T-helper 2 cell treated with Interferon-gamma antibody and Interleukin-4, amounts not matched to agents 5 μg/mL and 100 μg/mL, for 36 hours (primary cell): ENCODE measurements at regions not wholly inside any gene's neighbourhood (a gene's known extent, or its start where the extent isn't known, plus 50 kb on each side); places are given as distances from the start of the nearest gene placed in this dataset.

Experiments used
- DNase-seq: peaks from one replicate; pipeline ENCODE4 v3.0.0; 2021; ENCODE audit warnings: low spot score
- H3K27ac Mint-ChIP-seq: one replicate; pipeline ENCODE4 v1.8.0; 2021; ENCODE audit warnings: mild to moderate bottlenecking, mixed read lengths
- H3K27me3 Mint-ChIP-seq: one replicate; pipeline ENCODE4 v1.8.0; 2021; ENCODE audit warnings: low read depth, mixed read lengths
- H3K36me3 Mint-ChIP-seq: one replicate; pipeline ENCODE4 v1.8.0; 2021; ENCODE audit warnings: low read depth, mixed read lengths
- H3K4me1 Mint-ChIP-seq: one replicate; pipeline ENCODE4 v1.8.0; 2021; ENCODE audit warnings: low read depth, mixed read lengths
- H3K4me3 Mint-ChIP-seq: one replicate; pipeline ENCODE4 v1.8.0; 2022; ENCODE audit warnings: mild to moderate bottlenecking, moderate library complexity, mixed read lengths
- H3K9me3 Mint-ChIP-seq: one replicate; pipeline ENCODE4 v1.8.0; 2021; ENCODE audit warnings: mixed read lengths

GRCh38 chr11:69348414-69349235 lies 54.7 kb downstream of the MYEOV start:
- no peak for DNase-seq
- Mint-ChIP-seq H3K27ac (no peak overlapping the region), H3K27me3 (peaks cover 4% of the 10 kb centered on the region), H3K4me3 (no peak overlapping the region), H3K36me3 (no peaks in the 10 kb centered on the region), H3K9me3 (peaks cover 8% of the 10 kb centered on the region), H3K4me1 (peaks cover 2% of the 10 kb centered on the region)

GRCh38 chr11:69350040-69350439 lies 56.1 kb downstream of the MYEOV start:
- Mint-ChIP-seq H3K36me3 (no peaks in the 10 kb centered on the region), H3K27me3 (peaks cover 3% of the 10 kb centered on the region), H3K9me3 (peaks cover 8% of the 10 kb centered on the region), H3K4me3 (no peak overlapping the region), H3K27ac (no peak overlapping the region), H3K4me1 (peaks cover 2% of the 10 kb centered on the region)
- no peak for DNase-seq

- peaks cover 8% of the 10 kb centered on the region for H3K9me3 Mint-ChIP-seq
- no peak for DNase-seq
Measured at GRCh38 chr11:69350596-69350995, 56.6 kb downstream of the MYEOV start.

GRCh38 chr11:69351460-69351859 lies 57.5 kb downstream of the MYEOV start:
- Mint-ChIP-seq H3K4me1 (peaks cover 2% of the 10 kb centered on the region), H3K27me3 (peaks cover 3% of the 10 kb centered on the region), H3K36me3 (no peaks in the 10 kb centered on the region), H3K4me3 (no peak overlapping the region), H3K9me3 (peaks cover 8% of the 10 kb centered on the region), H3K27ac (no peak overlapping the region)
- no peak for DNase-seq

More at GRCh38 chr11:69350596-69350995, 56.6 kb downstream of the MYEOV start:
- Mint-ChIP-seq H3K4me3 (no peak overlapping the region), H3K27me3 (peaks cover 3% of the 10 kb centered on the region), H3K36me3 (no peaks in the 10 kb centered on the region), H3K4me1 (peaks cover 2% of the 10 kb centered on the region), H3K27ac (no peak overlapping the region)

GRCh38 chr11:69352166-69352565 lies 58.2 kb downstream of the MYEOV start:
- H3K27ac Mint-ChIP-seq: no peak overlapping the region
- H3K4me3 Mint-ChIP-seq: no peak overlapping the region
- peaks cover 2% of the 10 kb centered on the region for H3K4me1 Mint-ChIP-seq
- H3K36me3 Mint-ChIP-seq: no peaks in the 10 kb centered on the region
- DNase-seq: no peak
- H3K9me3 Mint-ChIP-seq: peaks cover 8% of the 10 kb centered on the region
- peaks cover 3% of the 10 kb centered on the region for H3K27me3 Mint-ChIP-seq

DNA sequence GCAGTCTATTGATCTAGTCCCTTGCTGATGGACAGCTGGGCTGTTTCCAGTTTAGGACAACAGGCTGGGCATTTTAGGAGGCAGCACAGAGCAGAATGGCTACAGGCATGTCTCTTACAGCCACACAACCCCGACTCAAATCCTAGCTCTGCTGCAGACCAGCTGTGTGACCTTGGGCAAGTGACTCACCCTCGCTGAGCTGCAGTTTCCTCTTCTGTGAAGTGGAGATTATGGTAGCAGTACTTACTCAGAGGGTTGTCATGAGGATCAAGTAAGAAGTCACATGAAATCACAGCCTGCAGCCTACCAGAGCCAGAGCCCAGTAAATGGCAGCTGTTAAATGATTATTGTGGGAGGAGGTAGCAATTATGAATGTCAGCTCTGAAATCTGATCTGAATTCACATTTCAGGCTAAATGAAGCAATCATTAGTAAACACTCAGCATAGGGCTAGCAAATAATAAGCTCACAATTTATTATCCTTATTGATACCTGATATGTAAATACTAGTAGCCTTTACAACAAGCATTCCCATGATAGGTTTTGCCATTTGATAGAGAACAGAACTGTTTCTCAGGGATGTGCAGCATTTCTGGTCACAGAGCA lies 58.9 kb downstream of the MYEOV start:
- peak; percentile 29 for DNase-seq
- H3K9me3 Mint-ChIP-seq: peaks cover 8% of the 10 kb centered on the region
- peaks cover 3% of the 10 kb centered on the region for H3K27me3 Mint-ChIP-seq
- no peak overlapping the region for H3K4me3 Mint-ChIP-seq
- peaks cover 2% of the 10 kb centered on the region for H3K4me1 Mint-ChIP-seq
- no peak overlapping the region for H3K27ac Mint-ChIP-seq
- no peaks in the 10 kb centered on the region for H3K36me3 Mint-ChIP-seq

DNA sequence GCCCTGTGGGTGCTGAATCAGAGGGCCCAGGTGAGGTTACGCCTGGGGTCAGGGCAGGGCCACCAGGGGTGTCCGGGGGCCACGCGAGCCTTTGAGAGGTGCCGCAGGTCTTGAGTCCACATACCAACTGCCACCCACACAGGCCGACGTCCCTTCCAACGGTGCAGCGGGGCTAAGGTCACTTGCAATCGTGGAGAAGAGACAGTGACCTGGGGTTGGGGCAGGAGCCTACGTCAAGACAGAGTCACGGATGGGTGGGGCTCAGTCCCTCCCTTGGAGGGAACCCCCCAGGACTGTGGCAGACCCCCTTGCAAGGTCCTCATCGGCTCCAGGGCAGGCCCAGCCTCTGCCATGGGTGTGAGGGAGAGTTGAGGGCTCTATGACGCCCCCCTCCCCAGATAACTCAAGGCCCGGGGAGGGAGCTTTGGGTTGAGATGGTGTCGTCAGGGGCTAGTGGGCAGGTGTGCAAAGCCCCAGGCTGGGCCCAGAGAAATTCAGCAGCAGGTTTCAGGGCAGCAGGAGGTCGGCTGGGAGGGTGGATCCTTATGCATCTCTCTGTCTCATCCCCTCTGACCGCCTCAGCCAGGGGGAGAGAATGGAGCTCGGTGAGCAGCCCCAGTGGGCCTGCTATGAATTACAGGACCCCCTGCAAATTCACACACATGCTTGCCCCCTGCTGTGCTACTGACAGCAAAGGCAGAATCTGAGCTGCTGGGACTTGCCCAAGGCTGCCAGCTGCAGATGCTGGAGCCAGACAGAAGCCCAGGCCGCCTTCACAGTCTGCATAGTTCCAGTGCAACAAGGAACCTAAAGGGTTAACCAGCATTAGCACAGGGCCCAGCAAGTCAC lies 60.0 kb downstream of the MYEOV start:
- Mint-ChIP-seq H3K36me3 (no peaks in the 10 kb centered on the region), H3K27ac (no peak overlapping the region)

DNA sequence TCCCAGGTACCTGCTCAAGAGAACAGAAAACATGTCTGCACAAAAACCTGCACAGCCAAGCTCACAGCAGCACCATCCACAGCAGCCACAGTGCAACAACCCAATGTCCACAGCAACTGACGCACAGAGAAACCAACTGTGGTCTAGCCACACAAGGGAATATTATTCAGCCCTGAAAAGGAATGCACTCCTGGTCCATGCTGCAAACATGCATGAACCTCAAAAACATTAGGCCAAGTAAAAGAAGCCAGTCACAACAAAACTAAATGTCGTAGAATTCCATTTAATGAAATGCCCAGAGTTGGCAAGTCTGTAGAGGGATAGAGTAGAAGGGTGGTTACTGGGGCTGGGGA lies 60.6 kb downstream of the MYEOV start:
- peaks cover 2% of the 10 kb centered on the region for H3K27me3 Mint-ChIP-seq
- peaks cover 2% of the 10 kb centered on the region for H3K4me1 Mint-ChIP-seq
- H3K9me3 Mint-ChIP-seq: peaks cover 3% of the 10 kb centered on the region
- H3K27ac Mint-ChIP-seq: no peak overlapping the region
- H3K36me3 Mint-ChIP-seq: no peaks in the 10 kb centered on the region
- no peak for DNase-seq
- no peak overlapping the region for H3K4me3 Mint-ChIP-seq

More for the DNA sequence above, 60.0 kb downstream of the MYEOV start:
- Mint-ChIP-seq H3K9me3 (peaks cover 4% of the 10 kb centered on the region), H3K4me3 (no peak overlapping the region), H3K4me1 (peaks cover 2% of the 10 kb centered on the region), H3K27me3 (peaks cover 3% of the 10 kb centered on the region)
- DNase-seq: peak; percentile 1

- peaks cover 4% of the 10 kb centered on the region for H3K9me3 Mint-ChIP-seq
- H3K27me3 Mint-ChIP-seq: no peaks in the 10 kb centered on the region
- no peaks in the 10 kb centered on the region for H3K36me3 Mint-ChIP-seq
- H3K4me3 Mint-ChIP-seq: no peak overlapping the region
- no peak overlapping the region for H3K27ac Mint-ChIP-seq
- DNase-seq: no peak
- peaks cover 2% of the 10 kb centered on the region for H3K4me1 Mint-ChIP-seq
Measured at GRCh38 chr11:69355346-69355940, 61.5 kb downstream of the MYEOV start.

- Mint-ChIP-seq H3K9me3 (peaks cover 4% of the 10 kb centered on the region), H3K36me3 (no peaks in the 10 kb centered on the region), H3K27me3 (no peaks in the 10 kb centered on the region), H3K4me3 (no peak overlapping the region), H3K4me1 (peaks cover 2% of the 10 kb centered on the region), H3K27ac (no peak overlapping the region)
- no peak for DNase-seq
Measured at GRCh38 chr11:69355959-69356702, 62.2 kb downstream of the MYEOV start.

DNA sequence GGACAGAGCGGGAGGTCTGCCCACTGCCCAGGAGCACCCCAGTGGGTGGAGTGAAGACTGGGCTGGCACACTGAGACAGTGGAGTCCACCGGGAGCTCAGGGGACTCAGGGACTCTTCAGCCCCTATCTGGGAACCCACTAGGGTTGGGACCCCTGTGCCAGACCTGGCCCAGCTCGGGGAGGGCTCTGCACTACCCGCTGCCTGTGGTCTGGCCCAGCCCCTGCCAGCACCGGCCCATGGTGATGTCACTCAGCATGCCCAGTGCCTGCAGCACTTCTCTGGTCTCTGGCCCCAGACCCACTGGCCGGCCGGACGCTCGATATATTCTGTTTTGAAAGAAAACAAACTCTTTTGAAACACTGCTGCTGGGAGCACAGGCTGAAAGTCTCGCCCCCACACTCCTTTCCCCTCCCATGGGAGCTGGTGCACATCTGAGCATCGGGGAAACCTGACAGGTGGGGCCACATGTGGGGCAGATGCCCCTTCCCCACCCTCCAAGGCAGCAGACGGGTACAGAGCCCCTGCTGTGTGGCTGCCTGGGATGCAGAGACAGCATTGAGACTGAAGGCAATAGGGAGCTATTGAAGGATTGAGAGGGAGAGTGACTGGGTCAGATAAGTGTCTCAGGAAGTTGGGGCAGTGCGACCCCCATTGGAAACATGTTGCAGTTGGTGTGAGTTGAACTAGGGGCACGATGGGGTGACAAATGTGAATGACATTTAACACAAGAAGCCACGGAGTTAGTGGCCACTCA lies 62.9 kb downstream of the MYEOV start:
- Mint-ChIP-seq H3K4me3 (no peak overlapping the region), H3K9me3 (peaks cover 4% of the 10 kb centered on the region), H3K36me3 (no peaks in the 10 kb centered on the region), H3K27me3 (peaks cover 2% of the 10 kb centered on the region), H3K4me1 (peaks cover 2% of the 10 kb centered on the region), H3K27ac (no peak overlapping the region)
- no peak for DNase-seq

DNA sequence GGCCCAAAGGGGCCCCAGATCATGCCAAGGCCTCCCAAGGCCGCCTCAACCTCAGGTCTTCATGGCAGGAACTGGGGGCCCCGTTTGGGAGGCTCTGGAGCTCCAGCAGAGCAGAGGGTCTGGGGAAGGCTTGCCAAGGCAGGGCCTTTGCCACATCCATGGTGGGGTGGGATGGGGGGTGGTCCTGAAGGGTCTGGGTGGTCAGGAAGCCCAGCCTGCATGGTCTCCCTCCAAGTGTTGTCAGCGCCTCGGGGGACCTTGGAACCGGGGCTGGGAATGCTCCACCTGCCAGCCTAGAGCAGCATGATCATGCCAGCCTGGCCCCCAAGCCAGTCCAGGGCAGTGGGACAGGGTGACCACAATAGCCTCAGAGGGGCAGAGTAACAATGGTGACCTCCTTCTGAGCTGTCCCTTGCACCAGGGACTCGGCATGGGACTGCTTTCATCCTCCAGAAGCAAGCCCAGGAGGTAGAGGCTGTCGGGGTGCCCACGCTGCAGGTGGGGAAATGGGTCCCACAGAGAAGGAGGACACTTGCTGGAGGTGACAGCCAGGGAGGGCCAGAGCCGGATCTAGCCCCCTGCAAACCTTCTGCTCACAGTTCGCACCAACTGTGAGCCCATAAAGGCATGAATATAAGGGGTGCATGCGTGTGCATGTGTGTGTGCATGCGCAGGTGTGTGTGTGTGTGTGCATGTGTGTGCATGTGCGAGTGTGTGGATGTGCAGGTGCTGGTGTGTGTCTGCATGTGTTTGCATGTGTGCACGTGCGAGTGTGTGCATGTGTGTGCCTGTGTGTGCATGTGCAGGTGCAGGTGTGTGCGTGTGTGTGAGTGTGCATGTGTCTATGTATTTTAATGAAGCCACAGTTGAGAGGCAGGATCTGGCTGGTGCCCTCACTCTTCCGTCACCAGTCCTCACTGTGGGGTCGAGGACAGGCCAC lies 63.8 kb downstream of the MYEOV start:
- DNase-seq: no peak
- Mint-ChIP-seq H3K9me3 (peaks cover 4% of the 10 kb centered on the region), H3K27ac (no peak overlapping the region), H3K27me3 (peaks cover 2% of the 10 kb centered on the region), H3K36me3 (no peaks in the 10 kb centered on the region), H3K4me1 (no peaks in the 10 kb centered on the region), H3K4me3 (no peak overlapping the region)
